ENCODE measurements at regions not wholly inside any gene's neighbourhood (a gene's known extent, or its start where the extent isn't known, plus 50 kb on each side); places are given as distances from the start of the nearest gene placed in this dataset.
"Not testable (repeated sequence)": the region's sequence is repeated elsewhere in the genome, so short reads cannot be mapped to it uniquely, and the experiment has no call there.

- no peak for DNase-seq (ENCODE audit: low spot score)
These were observed 63.7 kb upstream of the CYRIA start for GRCh38 chr2:16729335-16729734.

DNA sequence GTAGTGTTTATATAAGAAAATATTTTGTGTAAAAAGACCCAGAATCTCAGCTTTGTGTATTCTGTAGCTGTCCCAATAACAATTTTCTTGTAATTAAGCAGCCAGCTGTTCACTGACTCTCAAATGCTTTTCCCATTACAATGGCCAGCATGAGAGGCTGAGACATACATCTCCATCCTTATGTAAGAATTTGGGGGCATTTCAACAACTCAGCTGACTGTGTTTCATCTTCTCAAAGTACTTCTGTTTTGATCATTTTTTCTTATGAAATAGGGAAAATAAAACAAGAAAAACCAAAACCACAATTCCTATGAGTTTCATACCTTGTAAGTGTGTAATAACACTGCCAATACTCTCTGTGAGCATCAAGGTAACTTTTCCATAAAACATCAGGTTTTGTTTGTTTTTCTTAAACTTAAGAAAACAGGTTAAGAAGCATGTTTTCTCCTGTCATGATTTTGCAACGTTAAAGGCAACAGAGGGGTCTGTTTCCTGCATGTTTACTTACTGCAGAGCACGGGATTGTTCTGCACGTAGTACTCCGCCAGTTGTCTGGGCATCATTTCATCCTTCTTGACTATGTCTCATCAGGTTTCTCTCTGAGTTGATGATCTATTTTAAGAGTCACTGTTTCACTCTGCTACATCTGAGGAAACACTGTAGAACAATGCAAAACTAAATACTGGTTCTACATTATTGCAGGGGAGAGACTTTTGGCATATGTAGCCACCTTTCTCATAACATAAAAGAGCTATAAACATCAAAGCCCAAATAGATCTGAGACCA is 62.9 kb upstream of the CYRIA start:
- no peak for DNase-seq (ENCODE audit: low spot score)

- not testable (repeated sequence) for DNase-seq (ENCODE audit: low spot score)
These were observed 62.2 kb upstream of the CYRIA start for GRCh38 chr2:16727849-16728248.

DNA sequence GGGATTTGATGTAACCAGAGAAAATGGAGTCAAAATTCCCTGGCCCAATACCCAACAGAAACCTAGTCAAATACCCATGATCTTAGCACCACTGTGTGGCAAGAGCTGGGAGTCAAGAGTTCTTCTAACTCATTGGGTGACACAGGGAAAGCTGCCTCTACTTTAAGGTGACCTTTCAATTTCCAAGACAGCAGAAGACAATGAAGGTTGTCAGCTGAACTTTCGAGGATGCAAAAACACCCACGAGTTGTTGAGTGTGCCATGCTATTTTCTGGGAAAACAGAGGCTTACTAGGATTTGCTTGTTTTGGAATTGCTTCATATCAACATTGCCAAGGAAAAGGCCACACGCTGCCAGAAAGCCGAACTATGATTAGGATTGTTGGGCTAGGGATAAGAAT is 61.6 kb upstream of the CYRIA start:
- no peak for DNase-seq (ENCODE audit: low spot score)

DNA sequence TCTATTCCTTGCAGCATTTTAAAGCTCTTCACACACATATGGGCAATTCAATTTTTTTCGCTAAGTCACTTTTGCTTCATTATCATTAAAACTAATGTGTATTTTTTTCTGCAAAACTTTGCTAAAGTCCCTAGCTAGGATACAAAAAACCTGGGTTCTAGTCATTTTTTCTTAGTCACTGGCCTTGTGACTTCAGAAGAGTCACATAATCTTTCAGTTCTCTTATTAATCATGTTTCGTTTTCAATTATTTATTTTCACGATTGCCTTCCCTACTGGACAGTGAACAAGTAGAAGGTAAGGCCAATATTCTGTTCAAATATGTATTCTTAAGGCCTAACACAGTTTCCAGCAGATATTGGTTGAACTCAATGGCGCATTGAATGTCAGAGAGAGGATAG is 60.9 kb upstream of the CYRIA start:
- no peak for DNase-seq (ENCODE audit: low spot score)

- DNase-seq (ENCODE audit: low spot score): no peak
These were observed 60.5 kb upstream of the CYRIA start for GRCh38 chr2:16726147-16726546.

GRCh38 chr2:16725549-16725948 is 59.9 kb upstream of the CYRIA start:
- DNase-seq (ENCODE audit: low spot score): no peak

GRCh38 chr2:16722677-16723076 is 57.0 kb upstream of the CYRIA start:
- no peak for DNase-seq (ENCODE audit: low spot score)

GRCh38 chr2:16722126-16722525 is 56.5 kb upstream of the CYRIA start:
- no peak for DNase-seq (ENCODE audit: low spot score)

DNA sequence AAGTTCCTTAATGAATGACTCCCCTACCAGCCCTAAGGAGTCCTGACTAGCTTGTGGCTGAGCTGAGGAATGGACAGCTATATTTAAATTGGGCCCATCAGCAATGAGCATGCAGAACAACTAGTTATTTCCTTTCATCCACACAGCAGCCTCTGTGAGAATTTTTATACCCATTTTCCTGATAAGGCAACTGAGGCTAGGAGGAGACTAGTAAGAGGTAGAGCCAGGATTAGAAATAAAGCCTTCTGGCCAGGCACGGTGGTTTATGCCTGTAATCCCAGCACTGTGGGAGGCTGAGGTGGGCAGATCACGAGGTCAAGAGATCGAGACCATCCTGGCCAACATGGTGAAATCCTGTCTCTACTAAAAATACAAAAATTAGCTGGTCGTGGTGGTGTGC is 55.9 kb upstream of the CYRIA start:
- DNase-seq (ENCODE audit: low spot score): not testable (repeated sequence)

GRCh38 chr2:16720737-16721136 is 55.1 kb upstream of the CYRIA start:
- not testable (repeated sequence) for DNase-seq (ENCODE audit: low spot score)

DNA sequence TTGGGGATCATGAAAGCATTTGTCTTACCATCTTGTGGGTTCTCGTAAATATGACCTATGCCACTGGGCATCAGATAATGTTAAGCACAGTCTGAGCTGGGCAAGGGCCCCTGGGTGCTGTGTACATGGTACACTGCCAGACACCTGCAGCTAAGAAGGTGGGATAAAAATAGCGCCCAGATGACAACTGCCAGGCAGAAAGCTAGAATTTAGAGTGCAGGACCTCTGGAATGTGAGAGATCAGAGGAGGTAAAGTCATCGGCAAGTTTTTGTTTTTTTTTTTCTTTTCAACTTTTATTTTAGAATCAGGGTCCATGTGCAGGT is 53.8 kb upstream of the CYRIA start:
- no peak for DNase-seq (ENCODE audit: low spot score)

GRCh38 chr2:16718576-16719484 is 53.2 kb upstream of the CYRIA start:
- DNase-seq (ENCODE audit: low spot score): no peak

GRCh38 chr2:16717477-16717876 is 51.8 kb upstream of the CYRIA start:
- no peak for DNase-seq (ENCODE audit: low spot score)

GRCh38 chr2:16716944-16717343 is 51.3 kb upstream of the CYRIA start:
- DNase-seq (ENCODE audit: low spot score): no peak

DNA sequence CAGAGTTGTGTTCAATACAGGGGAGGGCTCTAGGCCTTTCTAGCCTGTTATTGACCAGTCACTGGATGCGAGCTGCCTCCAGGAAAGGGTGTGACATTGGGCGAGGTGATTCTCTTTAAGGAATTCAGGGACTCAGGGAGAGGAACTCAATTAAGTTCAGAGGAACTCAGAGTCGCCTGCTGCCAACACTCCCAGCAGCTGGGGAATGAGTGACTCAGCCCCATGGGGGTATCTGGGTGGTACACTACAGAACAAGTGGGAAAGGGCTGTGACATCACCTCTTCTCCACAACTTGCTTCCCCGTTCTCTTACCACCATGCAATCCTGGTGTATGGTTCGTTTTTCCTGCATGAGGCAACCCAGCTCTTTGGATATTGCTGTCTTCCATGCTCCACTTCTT is 50.4 kb upstream of the CYRIA start:
- DNase-seq (ENCODE audit: low spot score): no peak

Small RNA genes in the stretch of these regions (small RNA-seq; reads per million reads assigned to genes)
- 0.22 reads per million for gene RN7SKP168
